Head of caudate nucleus (tissue), 42 donors: ENCODE measurements at regions not wholly inside any gene's neighbourhood (a gene's known extent, or its start where the extent isn't known, plus 50 kb on each side); places are given as distances from the start of the nearest gene placed in this dataset.
A peak's percentile ranks its signal among the peaks of the same experiment; 100 is the strongest.

Experiments
- DNase-seq, 42 donors: peaks; one replicate each; pipeline versions ENCODE4 v3.0.0 to v3.0.0-alpha.2; 2020 to 2021; ENCODE audit warnings: mixed read lengths in 7 of 42
- intact Hi-C: fragments of 100-400 bp; cut with DNase I; formaldehyde crosslinking; loops from one replicate; pipeline ENCODE4 v1.15.0; 2022

GRCh38 chr2:152925547-152926448 is 207.4 kb downstream of the ARL6IP6 start:
- DNase-seq, result peak; percentile 9 to 81 (median 60)
- intact Hi-C loops, result no loop called here

GRCh38 chr2:152924722-152925121 is 206.3 kb downstream of the ARL6IP6 start:
- peak in 4 of 42 donors; percentile 2 to 43 (median 10) for DNase-seq
- intact Hi-C loops, result no loop called here

GRCh38 chr2:152924219-152924618 is 205.8 kb downstream of the ARL6IP6 start:
- intact Hi-C loops, result no loop called here
- no peak for DNase-seq

GRCh38 chr2:152920846-152921245 is 202.4 kb downstream of the ARL6IP6 start:
- DNase-seq, result peak in 28 of 42 donors; percentile 4 to 77 (median 28)
- intact Hi-C loops, result no loop called here

GRCh38 chr2:152910970-152911369 is 192.6 kb downstream of the ARL6IP6 start:
- intact Hi-C loops, result no loop called here
- no peak for DNase-seq

GRCh38 chr2:152907046-152907445 is 188.6 kb downstream of the ARL6IP6 start:
- intact Hi-C loops, result no loop called here

GRCh38 chr2:152894051-152894450 is 175.6 kb downstream of the ARL6IP6 start:
- no peak for DNase-seq

More at GRCh38 chr2:152907046-152907445, 188.6 kb downstream of the ARL6IP6 start:
- no peak for DNase-seq

GRCh38 chr2:152890736-152891135 is 172.3 kb downstream of the ARL6IP6 start:
- peak in 12 of 42 donors; percentile 12 to 55 (median 17) for DNase-seq
- intact Hi-C loops, result no loop called here

More at GRCh38 chr2:152894051-152894450, 175.6 kb downstream of the ARL6IP6 start:
- intact Hi-C loops, result no loop called here

GRCh38 chr2:152883951-152884487 is 165.6 kb downstream of the ARL6IP6 start:
- no peak for DNase-seq
- intact Hi-C loops, result no loop called here

GRCh38 chr2:152881527-152881926 is 163.1 kb downstream of the ARL6IP6 start:
- intact Hi-C loops, result no loop called here
- DNase-seq, result no peak

- intact Hi-C loops, result no loop called here
- no peak for DNase-seq
Observed at GRCh38 chr2:152879275-152879674, 160.9 kb downstream of the ARL6IP6 start.

GRCh38 chr2:152875701-152876695 is 157.6 kb downstream of the ARL6IP6 start:
- intact Hi-C loops, result no loop called here
- peak in 1 of 42 donors; percentile 2 for DNase-seq

GRCh38 chr2:152874955-152875354 is 156.5 kb downstream of the ARL6IP6 start:
- no peak for DNase-seq
- intact Hi-C loops, result no loop called here

- no peak for DNase-seq
- intact Hi-C loops, result no loop called here
Observed at GRCh38 chr2:152870239-152870638, 151.8 kb downstream of the ARL6IP6 start.

- no peak for DNase-seq
- intact Hi-C loops, result no loop called here
Observed at GRCh38 chr2:152867397-152867796, 149.0 kb downstream of the ARL6IP6 start.

GRCh38 chr2:152864601-152865149 is 146.3 kb downstream of the ARL6IP6 start:
- DNase-seq, result no peak
- intact Hi-C loops, result no loop called here

GRCh38 chr2:152863826-152864225 is 145.4 kb downstream of the ARL6IP6 start:
- intact Hi-C loops, result no loop called here
- DNase-seq, result no peak

GRCh38 chr2:152861349-152861942 is 143.0 kb downstream of the ARL6IP6 start:
- intact Hi-C loops, result no loop called here
- peak in 19 of 42 donors; percentile 3 to 61 (median 21) for DNase-seq
